ENCODE measurements at regions not wholly inside any gene's neighbourhood (a gene's known extent, or its start where the extent isn't known, plus 50 kb on each side); places are given as distances from the start of the nearest gene placed in this dataset.

DNA sequence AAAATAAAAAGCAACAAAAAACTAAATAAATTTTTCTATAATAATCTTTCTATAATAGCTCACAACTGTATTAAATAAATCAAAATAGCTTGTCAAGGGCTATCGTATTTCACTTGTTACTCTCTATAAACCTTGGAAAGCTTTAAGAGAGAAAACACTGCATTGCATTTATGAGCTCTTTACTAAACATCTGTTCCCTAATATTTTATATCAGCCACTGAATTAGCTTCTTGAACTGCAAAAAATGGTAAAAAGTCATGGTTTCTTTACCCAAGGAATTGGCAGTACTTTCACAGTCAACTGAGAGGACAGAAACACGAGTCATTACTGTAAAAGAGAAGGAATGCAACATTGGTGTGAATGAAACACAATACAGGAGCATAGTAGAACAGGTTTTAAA is 671.2 kb downstream of the PCDH18 start:
- no peak overlapping the region for H3K27ac ChIP-seq
- intact Hi-C loops (cut with DNase I) = no loop called here
- no peak for DNase-seq
- TF ChIP-seq POLR2A (IDR thresholded peaks at IDR 0.05) (no peak), POLR2AphosphoS5 (IDR thresholded peaks at IDR 0.05) (no peak), EP300 (IDR thresholded peaks at IDR 0.05) (no peak)
- no peaks in the 10 kb centered on the region for H3K9me3 ChIP-seq
- H3K4me1 ChIP-seq = peaks cover 0 to 12% (median 0%) of the 10 kb centered on the region in 4 donors
- H3K27me3 ChIP-seq = no peaks in the 10 kb centered on the region
- no peak overlapping the region for H3K4me3 ChIP-seq
- H3K36me3 ChIP-seq = no peaks in the 10 kb centered on the region
- whole genome bisulfite sequencing, 2 donors = 67 to 74% methylated on average over 2 of the region's 2 CpGs

DNA sequence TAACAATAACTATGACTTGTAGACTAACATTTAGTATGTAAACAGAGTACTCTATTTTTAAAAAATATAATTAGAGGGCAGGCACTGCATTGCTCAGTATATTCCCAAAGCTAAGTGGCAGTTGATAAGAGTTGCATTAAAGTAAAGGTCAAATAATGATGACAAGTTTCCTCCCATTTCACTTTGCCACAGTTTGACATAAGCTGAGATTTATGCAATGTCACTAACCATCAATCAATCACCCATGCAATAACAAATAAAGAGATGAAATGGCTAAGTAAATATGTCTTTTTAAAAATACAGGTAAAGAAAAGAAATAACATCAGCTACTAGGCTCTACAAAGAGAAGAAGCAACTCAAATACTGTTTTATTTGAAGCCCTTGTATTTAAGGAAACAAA is 673.4 kb downstream of the PCDH18 start:
- H3K4me1 ChIP-seq = peaks cover 0 to 7% (median 0%) of the 10 kb centered on the region in 4 donors
- intact Hi-C loops (cut with DNase I) = no loop called here

DNA sequence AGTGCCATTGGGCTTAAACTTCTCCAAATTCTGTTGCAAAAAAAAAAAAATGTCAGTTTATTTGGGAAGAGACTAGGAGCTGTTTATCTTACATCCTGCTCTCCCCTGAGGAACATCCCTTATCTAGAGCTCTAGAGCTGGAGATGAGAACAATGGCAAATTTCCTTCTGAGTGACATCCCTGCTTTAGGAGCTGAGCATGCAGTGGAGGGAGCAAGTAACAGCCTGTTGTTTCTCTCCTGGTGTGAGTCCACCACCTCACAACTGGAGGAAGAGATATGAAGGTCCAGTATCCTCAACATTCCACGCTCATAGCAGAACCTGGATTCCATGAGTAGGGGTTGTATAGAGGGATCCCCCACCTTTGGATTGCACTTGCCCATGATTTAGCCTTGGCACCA is 676.4 kb downstream of the PCDH18 start:
- WGBS, 2 donors = 88 to 93% methylated on average over 1 of the region's 1 CpG
- H3K4me1 ChIP-seq = no peaks in the 10 kb centered on the region
- H3K36me3 ChIP-seq = no peaks in the 10 kb centered on the region
- no peaks in the 10 kb centered on the region for H3K27me3 ChIP-seq
- intact Hi-C loops (cut with DNase I) = no loop called here
- no peak overlapping the region for H3K27ac ChIP-seq
- no peak for DNase-seq
- H3K4me3 ChIP-seq = no peak overlapping the region
- no peaks in the 10 kb centered on the region for H3K9me3 ChIP-seq
- no peak for TF ChIP-seq POLR2AphosphoS5 (IDR thresholded peaks at IDR 0.05)
- no peak for TF ChIP-seq POLR2A (IDR thresholded peaks at IDR 0.05)
- no peak for TF ChIP-seq EP300 (IDR thresholded peaks at IDR 0.05)
- TF ChIP-seq, protein P1, sequence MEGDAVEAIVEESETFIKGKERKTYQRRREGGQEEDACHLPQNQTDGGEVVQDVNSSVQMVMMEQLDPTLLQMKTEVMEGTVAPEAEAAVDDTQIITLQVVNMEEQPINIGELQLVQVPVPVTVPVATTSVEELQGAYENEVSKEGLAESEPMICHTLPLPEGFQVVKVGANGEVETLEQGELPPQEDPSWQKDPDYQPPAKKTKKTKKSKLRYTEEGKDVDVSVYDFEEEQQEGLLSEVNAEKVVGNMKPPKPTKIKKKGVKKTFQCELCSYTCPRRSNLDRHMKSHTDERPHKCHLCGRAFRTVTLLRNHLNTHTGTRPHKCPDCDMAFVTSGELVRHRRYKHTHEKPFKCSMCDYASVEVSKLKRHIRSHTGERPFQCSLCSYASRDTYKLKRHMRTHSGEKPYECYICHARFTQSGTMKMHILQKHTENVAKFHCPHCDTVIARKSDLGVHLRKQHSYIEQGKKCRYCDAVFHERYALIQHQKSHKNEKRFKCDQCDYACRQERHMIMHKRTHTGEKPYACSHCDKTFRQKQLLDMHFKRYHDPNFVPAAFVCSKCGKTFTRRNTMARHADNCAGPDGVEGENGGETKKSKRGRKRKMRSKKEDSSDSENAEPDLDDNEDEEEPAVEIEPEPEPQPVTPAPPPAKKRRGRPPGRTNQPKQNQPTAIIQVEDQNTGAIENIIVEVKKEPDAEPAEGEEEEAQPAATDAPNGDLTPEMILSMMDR (IDR thresholded peaks at IDR 0.05) = no peak

More for the DNA sequence above, 673.4 kb downstream of the PCDH18 start:
- Histone ChIP-seq H3K9me3 (no peaks in the 10 kb centered on the region), H3K4me3 (no peak overlapping the region), H3K27ac (no peak overlapping the region), H3K36me3 (no peaks in the 10 kb centered on the region), H3K27me3 (no peaks in the 10 kb centered on the region)
- TF ChIP-seq POLR2AphosphoS5 (IDR thresholded peaks at IDR 0.05) = no peak
- TF ChIP-seq EP300 (IDR thresholded peaks at IDR 0.05) = no peak
- TF ChIP-seq POLR2A (IDR thresholded peaks at IDR 0.05) = no peak
- TF ChIP-seq, protein P1 (IDR thresholded peaks at IDR 0.05) = no peak
- no peak for DNase-seq

DNA sequence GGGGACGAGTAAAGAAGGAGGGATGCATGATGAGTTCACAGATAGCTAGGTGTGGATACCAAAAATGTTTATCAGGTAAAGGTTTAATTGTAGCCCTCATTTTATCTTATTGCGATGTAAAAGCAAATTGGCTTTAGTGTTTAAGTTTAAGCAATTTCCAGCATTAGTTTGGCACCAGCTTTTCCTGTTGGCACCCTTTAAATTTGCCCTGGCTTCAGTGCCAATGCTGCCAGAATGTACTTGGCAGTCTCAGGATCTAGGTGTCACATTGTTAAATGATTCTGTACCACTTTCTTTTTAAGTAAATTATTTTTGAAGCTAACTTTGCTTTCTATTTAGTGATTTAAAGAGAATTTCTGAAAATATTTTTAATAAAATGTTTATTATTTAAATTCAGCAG is 681.8 kb downstream of the PCDH18 start:
- no peaks in the 10 kb centered on the region for H3K36me3 ChIP-seq
- TF ChIP-seq, protein P1 (IDR thresholded peaks at IDR 0.05) = no peak
- TF ChIP-seq POLR2AphosphoS5 (IDR thresholded peaks at IDR 0.05) = no peak
- no peak for TF ChIP-seq POLR2A (IDR thresholded peaks at IDR 0.05)
- H3K4me3 ChIP-seq = no peak overlapping the region
- no peaks in the 10 kb centered on the region for H3K27me3 ChIP-seq
- intact Hi-C loops (cut with DNase I) = no loop called here
- peaks cover 0 to 4% (median 0%) of the 10 kb centered on the region in 4 donors for H3K9me3 ChIP-seq
- peaks cover 0 to 11% (median 3%) of the 10 kb centered on the region in 4 donors for H3K4me1 ChIP-seq
- no peak for DNase-seq
- H3K27ac ChIP-seq = no peak overlapping the region
- 82 to 86% methylated on average over 2 of the region's 2 CpGs for WGBS, 2 donors

DNA sequence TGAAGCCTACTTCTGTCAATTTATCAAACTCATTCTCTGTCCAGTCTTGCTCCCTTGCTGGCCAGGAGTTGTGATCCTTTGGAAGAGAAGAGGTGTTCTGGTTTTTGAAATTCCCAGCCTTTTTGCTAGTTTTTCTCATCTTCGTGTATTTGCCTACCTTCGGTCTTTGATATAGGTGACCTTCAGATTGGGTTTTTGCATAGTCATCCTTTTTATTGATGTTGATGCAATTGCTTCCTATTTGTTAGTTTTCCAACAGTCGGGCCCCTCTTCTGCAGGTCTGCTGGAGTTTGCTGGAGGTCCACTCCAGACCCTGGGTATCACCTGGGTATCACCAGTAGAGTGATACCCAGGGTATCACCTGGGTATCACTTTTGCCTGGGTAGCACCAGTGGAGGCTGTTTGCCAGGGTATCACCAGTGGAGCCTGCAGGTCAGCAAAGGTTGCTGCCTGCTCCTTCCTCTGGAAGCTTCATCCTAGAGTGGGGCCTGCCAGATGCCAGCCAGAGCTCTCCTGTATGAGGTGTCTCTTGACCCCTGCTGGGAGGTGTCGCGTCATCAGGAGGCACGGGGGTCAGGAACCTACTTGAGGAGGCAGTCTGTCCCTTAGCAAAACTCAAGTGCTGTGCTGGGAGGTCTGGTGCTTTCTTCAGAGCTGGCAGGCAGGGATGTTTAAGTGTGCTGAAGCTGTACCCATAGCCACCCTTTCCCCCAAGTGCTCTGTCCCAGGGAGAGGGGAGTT is 684.2 kb downstream of the PCDH18 start:
- TF ChIP-seq, protein P1 (IDR thresholded peaks at IDR 0.05) = no peak
- no peak for TF ChIP-seq EP300 (IDR thresholded peaks at IDR 0.05)
- no peak for TF ChIP-seq POLR2A (IDR thresholded peaks at IDR 0.05)
- no peak for TF ChIP-seq POLR2AphosphoS5 (IDR thresholded peaks at IDR 0.05)
- no peak overlapping the region for H3K4me3 ChIP-seq
- intact Hi-C loops (cut with DNase I) = no loop called here
- H3K4me1 ChIP-seq = peaks cover 0 to 11% (median 3%) of the 10 kb centered on the region in 4 donors
- H3K36me3 ChIP-seq = no peaks in the 10 kb centered on the region
- no peak overlapping the region for H3K27ac ChIP-seq
- WGBS, 2 donors = 95 to 97% methylated on average over 6 of the region's 6 CpGs
- H3K27me3 ChIP-seq = no peaks in the 10 kb centered on the region
- DNase-seq = no peak
- H3K9me3 ChIP-seq = peaks cover 0 to 4% (median 0%) of the 10 kb centered on the region in 4 donors
